ENCODE measurements at regions not wholly inside any gene's neighbourhood (a gene's known extent, or its start where the extent isn't known, plus 50 kb on each side); places are given as distances from the start of the nearest gene placed in this dataset.

DNA sequence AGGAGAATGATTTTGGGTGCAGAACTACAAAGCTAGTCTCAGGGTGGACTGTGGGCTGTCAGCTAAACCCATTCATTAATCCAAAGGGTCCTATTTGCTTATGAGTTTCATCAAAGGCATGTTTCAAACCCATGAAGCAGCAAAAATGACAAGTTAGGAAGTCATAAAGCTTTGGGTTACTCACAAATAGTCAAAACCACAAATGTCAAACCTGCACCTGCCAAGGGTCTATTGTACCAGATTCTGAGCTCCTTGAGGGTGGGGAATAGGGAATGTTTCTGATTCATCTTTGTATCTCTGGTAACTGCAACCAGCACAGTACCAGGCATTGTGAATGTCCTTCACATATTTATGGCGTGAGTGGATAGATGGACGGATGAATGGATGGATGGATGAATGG is 317.7 kb downstream of the MAF start:
- no peak overlapping the region for H3K18ac ChIP-seq (ENCODE audit: low read depth in 1 of 2, low read length in 2 of 2)
- H2BK120ac ChIP-seq (ENCODE audit: low read depth, low read length) = no peak overlapping the region
- H4K8ac ChIP-seq (ENCODE audit: low read length) = no peak overlapping the region
- no peak overlapping the region for H2AK5ac ChIP-seq (ENCODE audit: low read length, severe bottlenecking)
- no peak overlapping the region for H4K91ac ChIP-seq (ENCODE audit: low read length)
- no peaks in the 10 kb centered on the region for H3K36me3 ChIP-seq (ENCODE audit: control insufficient read depth in 1 of 2, insufficient read depth in 2 of 2, low read depth in 1 of 2, low read length in 2 of 2)
- H2BK15ac ChIP-seq (ENCODE audit: low read depth, poor library complexity, severe bottlenecking) = no peak overlapping the region
- no peak overlapping the region for H3K4me2 ChIP-seq (ENCODE audit: low read length, poor library complexity, severe bottlenecking)
- no peaks in the 10 kb centered on the region for H3K4me1 ChIP-seq (ENCODE audit: control insufficient read depth, insufficient read depth, low read depth, low read length)
- no peak for DNase-seq
- 100% methylated on average over 2 of the region's 2 CpGs for WGBS
- no peaks in the 10 kb centered on the region for H3K9me3 ChIP-seq (ENCODE audit: control insufficient read depth, low read length)
- H2BK5ac ChIP-seq (ENCODE audit: low read depth, low read length, poor library complexity, severe bottlenecking) = no peak overlapping the region
- no peak overlapping the region for H3K27ac ChIP-seq (ENCODE audit: low read length, poor library complexity, severe bottlenecking)
- no peak overlapping the region for H2AFZ ChIP-seq (ENCODE audit: low read depth, low read length)
- H3K14ac ChIP-seq (ENCODE audit: low read length in 2 of 2) = no peak overlapping the region
- no peaks in the 10 kb centered on the region for H3K27me3 ChIP-seq (ENCODE audit: control insufficient read depth in 1 of 2, insufficient read depth in 1 of 2, low read length in 2 of 2)
- no peak overlapping the region for H3K4me3 ChIP-seq (ENCODE audit: insufficient read depth in 1 of 2, low read depth in 1 of 2, low read length in 2 of 2)
- no peak overlapping the region for H3K9ac ChIP-seq (ENCODE audit: low read length)
- H2BK12ac ChIP-seq (ENCODE audit: low read length in 2 of 2) = no peak overlapping the region
- H3K4ac ChIP-seq (ENCODE audit: low read depth in 1 of 2, low read length in 2 of 2) = no peak overlapping the region
- no peak overlapping the region for H3K23ac ChIP-seq (ENCODE audit: low read length in 2 of 2)
- H3K79me1 ChIP-seq (replicated peaks; ENCODE audit: low read length, poor library complexity, severe bottlenecking) = no peaks in the 10 kb centered on the region

DNA sequence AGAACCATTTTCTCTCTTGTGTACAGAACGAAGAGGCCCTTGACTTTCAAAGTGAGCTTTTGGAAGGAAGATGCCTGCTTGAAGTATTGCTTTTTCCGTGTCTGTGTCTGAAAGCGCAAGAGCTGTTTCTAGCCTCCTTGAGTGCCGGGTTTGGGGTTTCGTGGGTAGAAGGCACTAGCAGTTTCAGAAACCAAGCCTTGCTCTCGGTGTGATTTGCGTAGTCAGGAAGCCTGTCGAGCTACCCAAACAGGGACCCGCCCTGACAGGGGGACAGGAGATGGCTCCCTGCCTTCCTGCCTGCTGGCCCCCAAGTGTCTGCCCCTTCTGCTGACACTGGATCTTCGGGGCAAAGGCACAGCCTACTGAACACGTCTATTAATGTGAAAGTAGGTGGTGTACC is 322.0 kb downstream of the MAF start:
- Histone ChIP-seq H3K4me3 (ENCODE audit: insufficient read depth in 1 of 2, low read depth in 1 of 2, low read length in 2 of 2) (no peak overlapping the region), H3K9ac (ENCODE audit: low read length) (no peak overlapping the region), H2BK12ac (ENCODE audit: low read length in 2 of 2) (no peak overlapping the region), H3K79me1 (replicated peaks; ENCODE audit: low read length, poor library complexity, severe bottlenecking) (no peaks in the 10 kb centered on the region), H3K36me3 (ENCODE audit: control insufficient read depth in 1 of 2, insufficient read depth in 2 of 2, low read depth in 1 of 2, low read length in 2 of 2) (no peaks in the 10 kb centered on the region), H2AFZ (ENCODE audit: low read depth, low read length) (no peak overlapping the region), H3K4me2 (ENCODE audit: low read length, poor library complexity, severe bottlenecking) (no peak overlapping the region), H2BK5ac (ENCODE audit: low read depth, low read length, poor library complexity, severe bottlenecking) (no peak overlapping the region), H3K18ac (ENCODE audit: low read depth in 1 of 2, low read length in 2 of 2) (no peak overlapping the region), H2BK120ac (ENCODE audit: low read depth, low read length) (no peak overlapping the region), H2BK15ac (ENCODE audit: low read depth, poor library complexity, severe bottlenecking) (no peak overlapping the region), H3K4ac (ENCODE audit: low read depth in 1 of 2, low read length in 2 of 2) (no peak overlapping the region), H2AK5ac (ENCODE audit: low read length, severe bottlenecking) (no peak overlapping the region), H4K91ac (ENCODE audit: low read length) (no peak overlapping the region), H3K4me1 (ENCODE audit: control insufficient read depth, insufficient read depth, low read depth, low read length) (no peaks in the 10 kb centered on the region), H3K27ac (ENCODE audit: low read length, poor library complexity, severe bottlenecking) (no peak overlapping the region), H4K8ac (ENCODE audit: low read length) (no peak overlapping the region), H3K23ac (ENCODE audit: low read length in 2 of 2) (no peak overlapping the region), H3K14ac (ENCODE audit: low read length in 2 of 2) (no peak overlapping the region), H3K27me3 (ENCODE audit: control insufficient read depth in 1 of 2, insufficient read depth in 1 of 2, low read length in 2 of 2) (no peaks in the 10 kb centered on the region), H3K9me3 (ENCODE audit: control insufficient read depth, low read length) (no peaks in the 10 kb centered on the region)
- no peak for DNase-seq
- WGBS = 81% methylated on average over 9 of the region's 11 CpGs

DNA sequence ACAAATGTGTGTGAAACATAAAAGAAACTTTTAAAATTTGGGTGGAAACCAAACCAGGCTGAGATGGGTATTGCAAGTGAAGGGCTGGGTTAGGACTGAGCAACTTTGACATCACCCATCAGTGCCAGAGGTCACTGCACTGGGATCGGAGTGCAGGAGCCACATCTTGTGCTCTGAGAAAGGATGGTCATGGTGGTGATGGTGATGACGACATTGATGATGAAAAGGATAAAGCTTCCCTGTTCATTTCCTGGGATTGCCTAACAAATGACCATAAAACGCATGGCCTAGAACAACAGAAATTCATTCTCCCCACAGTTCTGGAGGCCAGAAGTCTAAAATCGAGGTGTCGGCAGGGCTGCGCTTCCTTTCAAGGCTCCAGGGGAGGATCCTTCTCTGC is 324.0 kb downstream of the MAF start:
- Histone ChIP-seq H3K23ac (ENCODE audit: low read length in 2 of 2) (no peak overlapping the region), H3K4me1 (ENCODE audit: control insufficient read depth, insufficient read depth, low read depth, low read length) (no peaks in the 10 kb centered on the region), H3K9me3 (ENCODE audit: control insufficient read depth, low read length) (no peaks in the 10 kb centered on the region), H3K36me3 (ENCODE audit: control insufficient read depth in 1 of 2, insufficient read depth in 2 of 2, low read depth in 1 of 2, low read length in 2 of 2) (no peaks in the 10 kb centered on the region), H3K4me3 (ENCODE audit: insufficient read depth in 1 of 2, low read depth in 1 of 2, low read length in 2 of 2) (no peak overlapping the region), H4K8ac (ENCODE audit: low read length) (no peak overlapping the region), H2BK15ac (ENCODE audit: low read depth, poor library complexity, severe bottlenecking) (no peak overlapping the region), H4K91ac (ENCODE audit: low read length) (no peak overlapping the region), H2BK120ac (ENCODE audit: low read depth, low read length) (no peak overlapping the region), H2BK5ac (ENCODE audit: low read depth, low read length, poor library complexity, severe bottlenecking) (no peak overlapping the region), H3K9ac (ENCODE audit: low read length) (no peak overlapping the region), H3K27ac (ENCODE audit: low read length, poor library complexity, severe bottlenecking) (no peak overlapping the region), H3K18ac (ENCODE audit: low read depth in 1 of 2, low read length in 2 of 2) (no peak overlapping the region), H3K27me3 (ENCODE audit: control insufficient read depth in 1 of 2, insufficient read depth in 1 of 2, low read length in 2 of 2) (no peaks in the 10 kb centered on the region), H2AK5ac (ENCODE audit: low read length, severe bottlenecking) (no peak overlapping the region), H2BK12ac (ENCODE audit: low read length in 2 of 2) (no peak overlapping the region), H3K4ac (ENCODE audit: low read depth in 1 of 2, low read length in 2 of 2) (no peak overlapping the region), H2AFZ (ENCODE audit: low read depth, low read length) (no peak overlapping the region), H3K79me1 (replicated peaks; ENCODE audit: low read length, poor library complexity, severe bottlenecking) (no peaks in the 10 kb centered on the region), H3K4me2 (ENCODE audit: low read length, poor library complexity, severe bottlenecking) (no peak overlapping the region), H3K14ac (ENCODE audit: low read length in 2 of 2) (no peak overlapping the region)
- DNase-seq = no peak
- WGBS = 93% methylated on average over 6 of the region's 6 CpGs

DNA sequence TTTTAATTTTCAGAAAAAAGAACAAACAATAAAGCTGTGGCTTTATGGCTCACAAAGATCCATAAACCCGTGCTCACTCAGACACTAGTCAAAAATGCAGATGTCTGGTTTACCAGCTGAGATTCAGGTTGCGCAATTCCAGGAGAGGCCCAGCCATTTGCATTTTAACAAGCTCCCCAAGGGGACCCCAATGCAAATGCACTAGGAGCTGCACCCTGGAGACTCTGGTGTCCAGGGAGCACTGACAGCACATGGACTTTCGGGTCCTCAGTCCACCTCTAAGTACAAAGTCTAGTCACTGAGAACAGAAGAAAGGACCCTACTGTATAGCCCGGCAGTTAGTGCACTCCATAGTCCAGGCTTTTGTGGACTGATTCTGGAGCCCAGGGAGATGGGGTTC is 326.3 kb downstream of the MAF start:
- Histone ChIP-seq H3K14ac (ENCODE audit: low read length in 2 of 2) (no peak overlapping the region), H4K91ac (ENCODE audit: low read length) (no peak overlapping the region)
- 75% methylated on average over 4 of the region's 4 CpGs for WGBS

More for the DNA sequence above, 326.3 kb downstream of the MAF start:
- H2BK12ac ChIP-seq (ENCODE audit: low read length in 2 of 2) = no peak overlapping the region
- no peak overlapping the region for H3K4ac ChIP-seq (ENCODE audit: low read depth in 1 of 2, low read length in 2 of 2)
- no peak for DNase-seq
- no peak overlapping the region for H2AK5ac ChIP-seq (ENCODE audit: low read length, severe bottlenecking)
- H3K36me3 ChIP-seq (ENCODE audit: control insufficient read depth in 1 of 2, insufficient read depth in 2 of 2, low read depth in 1 of 2, low read length in 2 of 2) = no peaks in the 10 kb centered on the region
- no peak overlapping the region for H3K4me2 ChIP-seq (ENCODE audit: low read length, poor library complexity, severe bottlenecking)
- H3K18ac ChIP-seq (ENCODE audit: low read depth in 1 of 2, low read length in 2 of 2) = no peak overlapping the region
- H2AFZ ChIP-seq (ENCODE audit: low read depth, low read length) = no peak overlapping the region
- no peak overlapping the region for H4K8ac ChIP-seq (ENCODE audit: low read length)
- H3K9me3 ChIP-seq (ENCODE audit: control insufficient read depth, low read length) = no peaks in the 10 kb centered on the region
- H3K27ac ChIP-seq (ENCODE audit: low read length, poor library complexity, severe bottlenecking) = no peak overlapping the region
- no peak overlapping the region for H2BK5ac ChIP-seq (ENCODE audit: low read depth, low read length, poor library complexity, severe bottlenecking)
- no peak overlapping the region for H3K23ac ChIP-seq (ENCODE audit: low read length in 2 of 2)
- no peaks in the 10 kb centered on the region for H3K4me1 ChIP-seq (ENCODE audit: control insufficient read depth, insufficient read depth, low read depth, low read length)
- no peak overlapping the region for H3K4me3 ChIP-seq (ENCODE audit: insufficient read depth in 1 of 2, low read depth in 1 of 2, low read length in 2 of 2)
- no peak overlapping the region for H3K9ac ChIP-seq (ENCODE audit: low read length)
- no peaks in the 10 kb centered on the region for H3K27me3 ChIP-seq (ENCODE audit: control insufficient read depth in 1 of 2, insufficient read depth in 1 of 2, low read length in 2 of 2)
- H2BK120ac ChIP-seq (ENCODE audit: low read depth, low read length) = no peak overlapping the region
- H2BK15ac ChIP-seq (ENCODE audit: low read depth, poor library complexity, severe bottlenecking) = no peak overlapping the region
- H3K79me1 ChIP-seq (replicated peaks; ENCODE audit: low read length, poor library complexity, severe bottlenecking) = no peaks in the 10 kb centered on the region
